ENCODE measurements at regions not wholly inside any gene's neighbourhood (a gene's known extent, or its start where the extent isn't known, plus 50 kb on each side); places are given as distances from the start of the nearest gene placed in this dataset.
A peak's percentile ranks its signal among the peaks of the same experiment; 100 is the strongest.

DNA sequence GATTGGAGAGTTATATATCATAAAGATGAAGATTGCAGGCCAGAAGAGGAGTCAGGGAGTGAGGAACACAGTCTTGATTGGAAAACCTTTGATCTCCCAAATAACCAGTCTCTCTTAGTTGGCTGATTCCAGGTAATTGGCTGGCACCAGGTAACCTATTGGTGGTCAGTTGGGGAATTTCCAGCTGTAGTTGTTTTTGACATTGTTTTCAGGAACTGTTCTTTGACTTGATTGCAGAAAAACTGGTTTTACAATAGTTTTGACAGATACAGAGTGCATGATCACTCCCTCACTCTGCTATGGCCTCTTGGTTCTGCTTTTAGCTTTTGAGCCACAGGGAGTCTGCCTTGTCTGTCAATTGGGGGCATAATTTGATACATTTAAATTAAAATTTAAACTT, 71.6 kb downstream of the ZNF641 start:
- Histone ChIP-seq H2AFZ (ENCODE audit: low read depth, low read length) (no peak overlapping the region), H3K4me3 (no peak overlapping the region), H3K79me2 (ENCODE audit: control insufficient read depth, insufficient read depth, low read length) (no peaks in the 10 kb centered on the region), H3K4me1 (replicated peaks in 1 of 2; ENCODE audit: control insufficient read depth in 2 of 2, insufficient read depth in 2 of 2, low read length in 2 of 2) (no peaks in the 10 kb centered on the region; a peak in 1 of 5 replicates), H3K27ac (ENCODE audit: extremely low read depth, low read depth, low read length) (no peak overlapping the region), H3K4me2 (ENCODE audit: insufficient read depth, low read length) (no peak overlapping the region), H3K9me3 (replicated peaks; ENCODE audit: control insufficient read depth, insufficient read depth, low read depth, low read length) (no peaks in the 10 kb centered on the region), H4K20me1 (replicated peaks; ENCODE audit: control insufficient read depth, insufficient read depth, low read length) (no peaks in the 10 kb centered on the region), H3K9ac (ENCODE audit: insufficient read depth in 1 of 2, low read depth in 2 of 2, low read length in 2 of 2) (no peak overlapping the region), H3K9me1 (ENCODE audit: control insufficient read depth, insufficient read depth, low read length) (no peaks in the 10 kb centered on the region), H3K27me3 (ENCODE audit: control insufficient read depth in 2 of 2, insufficient read depth in 2 of 2, low read length in 2 of 2) (no peaks in the 10 kb centered on the region), H3K36me3 (ENCODE audit: control insufficient read depth, insufficient read depth, low read length) (no peaks in the 10 kb centered on the region)
- POLR2A ChIA-PET: no interaction called here
- peak; percentile 25; the same call in 1 of the 2 replicates for TF ChIP-seq CEBPB (tag; IDR thresholded peaks at IDR 0.05)
- no peak for TF ChIP-seq TRIM24 (IDR thresholded peaks at IDR 0.05)
- TF ChIP-seq, protein P1, sequence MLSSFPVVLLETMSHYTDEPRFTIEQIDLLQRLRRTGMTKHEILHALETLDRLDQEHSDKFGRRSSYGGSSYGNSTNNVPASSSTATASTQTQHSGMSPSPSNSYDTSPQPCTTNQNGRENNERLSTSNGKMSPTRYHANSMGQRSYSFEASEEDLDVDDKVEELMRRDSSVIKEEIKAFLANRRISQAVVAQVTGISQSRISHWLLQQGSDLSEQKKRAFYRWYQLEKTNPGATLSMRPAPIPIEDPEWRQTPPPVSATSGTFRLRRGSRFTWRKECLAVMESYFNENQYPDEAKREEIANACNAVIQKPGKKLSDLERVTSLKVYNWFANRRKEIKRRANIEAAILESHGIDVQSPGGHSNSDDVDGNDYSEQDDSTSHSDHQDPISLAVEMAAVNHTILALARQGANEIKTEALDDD (IDR thresholded peaks at IDR 0.05): no peak
- TF ChIP-seq PURB (CRISPR knock-in tag; IDR thresholded peaks at IDR 0.05; ENCODE audit: low read depth): no peak
- TF ChIP-seq COPS2 (conservative IDR thresholded peaks at IDR 0.05): no peak
- no peak for TF ChIP-seq ZNF830 (CRISPR knock-in tag; IDR thresholded peaks at IDR 0.05)
- TF ChIP-seq NCOA1 (IDR thresholded peaks at IDR 0.05; ENCODE audit: low read depth): no peak
- DNase-seq (ENCODE audit: extremely low read depth in 1 of 4, low spot score in 3 of 4) (no peak), ATAC-seq (no peak), FAIRE-seq (no peak)
- in situ Hi-C loops (cut with MboI) (no loop called here), intact Hi-C loops (cut with micrococcal nuclease) (no loop called here)
- CTCF ChIA-PET (ENCODE audit: low intra/inter-chr PET ratio): no interaction called here
- no TSS peak for BruUV-seq (replicated peaks)

DNA sequence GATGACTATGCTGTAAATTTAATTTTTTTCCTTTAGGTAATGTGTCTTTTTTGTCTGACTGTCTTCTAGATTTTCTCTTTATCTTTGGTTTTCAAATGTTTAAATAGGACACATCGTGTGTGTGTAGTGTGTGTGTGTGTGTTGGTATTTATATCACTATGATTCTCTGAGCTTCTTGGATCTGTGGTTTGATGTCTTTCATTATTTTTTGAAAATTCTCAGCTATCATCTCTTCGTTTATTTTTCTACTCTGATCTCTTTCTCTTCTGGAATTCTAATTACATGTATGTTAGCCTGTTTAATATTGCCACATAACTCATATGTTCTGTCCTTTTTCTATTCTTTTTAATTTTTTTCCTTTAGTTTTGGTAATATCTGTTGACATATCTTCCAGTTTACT, 73.5 kb upstream of the OR10AD1 start:
- no TSS peak for BruUV-seq (replicated peaks)
- Histone ChIP-seq H3K27me3 (ENCODE audit: control insufficient read depth in 2 of 2, insufficient read depth in 2 of 2, low read length in 2 of 2) (no peaks in the 10 kb centered on the region), H3K4me2 (ENCODE audit: insufficient read depth, low read length) (no peak overlapping the region), H2AFZ (ENCODE audit: low read depth, low read length) (no peak overlapping the region), H3K4me1 (replicated peaks in 1 of 2; ENCODE audit: control insufficient read depth in 2 of 2, insufficient read depth in 2 of 2, low read length in 2 of 2) (no peaks in the 10 kb centered on the region; a peak in 1 of 5 replicates), H3K9me3 (replicated peaks; ENCODE audit: control insufficient read depth, insufficient read depth, low read depth, low read length) (no peaks in the 10 kb centered on the region), H4K20me1 (replicated peaks; ENCODE audit: control insufficient read depth, insufficient read depth, low read length) (no peaks in the 10 kb centered on the region), H3K4me3 (no peak overlapping the region), H3K36me3 (ENCODE audit: control insufficient read depth, insufficient read depth, low read length) (no peaks in the 10 kb centered on the region), H3K79me2 (ENCODE audit: control insufficient read depth, insufficient read depth, low read length) (no peaks in the 10 kb centered on the region), H3K9ac (ENCODE audit: insufficient read depth in 1 of 2, low read depth in 2 of 2, low read length in 2 of 2) (no peak overlapping the region), H3K27ac (ENCODE audit: extremely low read depth, low read depth, low read length) (no peak overlapping the region), H3K9me1 (ENCODE audit: control insufficient read depth, insufficient read depth, low read length) (no peaks in the 10 kb centered on the region)
- WGBS (ENCODE audit: insufficient coverage, low coverage, missing lambda C conversion rate): 3% methylated on average over 2 of the region's 2 CpGs
- CTCF ChIA-PET (ENCODE audit: low intra/inter-chr PET ratio): no interaction called here
- no peak for DNase-seq (ENCODE audit: extremely low read depth in 1 of 4, low spot score in 3 of 4)
- intact Hi-C loops (cut with micrococcal nuclease) (no loop called here), in situ Hi-C loops (cut with MboI) (no loop called here)
- ATAC-seq: no peak
- FAIRE-seq: no peak
- POLR2A ChIA-PET: no interaction called here
- TF ChIP-seq, protein P2, sequence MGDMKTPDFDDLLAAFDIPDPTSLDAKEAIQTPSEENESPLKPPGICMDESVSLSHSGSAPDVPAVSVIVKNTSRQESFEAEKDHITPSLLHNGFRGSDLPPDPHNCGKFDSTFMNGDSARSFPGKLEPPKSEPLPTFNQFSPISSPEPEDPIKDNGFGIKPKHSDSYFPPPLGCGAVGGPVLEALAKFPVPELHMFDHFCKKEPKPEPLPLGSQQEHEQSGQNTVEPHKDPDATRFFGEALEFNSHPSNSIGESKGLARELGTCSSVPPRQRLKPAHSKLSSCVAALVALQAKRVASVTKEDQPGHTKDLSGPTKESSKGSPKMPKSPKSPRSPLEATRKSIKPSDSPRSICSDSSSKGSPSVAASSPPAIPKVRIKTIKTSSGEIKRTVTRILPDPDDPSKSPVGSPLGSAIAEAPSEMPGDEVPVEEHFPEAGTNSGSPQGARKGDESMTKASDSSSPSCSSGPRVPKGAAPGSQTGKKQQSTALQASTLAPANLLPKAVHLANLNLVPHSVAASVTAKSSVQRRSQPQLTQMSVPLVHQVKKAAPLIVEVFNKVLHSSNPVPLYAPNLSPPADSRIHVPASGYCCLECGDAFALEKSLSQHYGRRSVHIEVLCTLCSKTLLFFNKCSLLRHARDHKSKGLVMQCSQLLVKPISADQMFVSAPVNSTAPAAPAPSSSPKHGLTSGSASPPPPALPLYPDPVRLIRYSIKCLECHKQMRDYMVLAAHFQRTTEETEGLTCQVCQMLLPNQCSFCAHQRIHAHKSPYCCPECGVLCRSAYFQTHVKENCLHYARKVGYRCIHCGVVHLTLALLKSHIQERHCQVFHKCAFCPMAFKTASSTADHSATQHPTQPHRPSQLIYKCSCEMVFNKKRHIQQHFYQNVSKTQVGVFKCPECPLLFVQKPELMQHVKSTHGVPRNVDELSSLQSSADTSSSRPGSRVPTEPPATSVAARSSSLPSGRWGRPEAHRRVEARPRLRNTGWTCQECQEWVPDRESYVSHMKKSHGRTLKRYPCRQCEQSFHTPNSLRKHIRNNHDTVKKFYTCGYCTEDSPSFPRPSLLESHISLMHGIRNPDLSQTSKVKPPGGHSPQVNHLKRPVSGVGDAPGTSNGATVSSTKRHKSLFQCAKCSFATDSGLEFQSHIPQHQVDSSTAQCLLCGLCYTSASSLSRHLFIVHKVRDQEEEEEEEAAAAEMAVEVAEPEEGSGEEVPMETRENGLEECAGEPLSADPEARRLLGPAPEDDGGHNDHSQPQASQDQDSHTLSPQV (IDR thresholded peaks at IDR 0.05): no peak
- TF ChIP-seq ZNF347 (CRISPR knock-in tag; IDR thresholded peaks at IDR 0.05; ENCODE audit: low read depth): no peak
- TF ChIP-seq CBX5 (IDR thresholded peaks at IDR 0.05; ENCODE audit: borderline replicate concordance, low read depth): no peak
- TF ChIP-seq, protein P3, sequence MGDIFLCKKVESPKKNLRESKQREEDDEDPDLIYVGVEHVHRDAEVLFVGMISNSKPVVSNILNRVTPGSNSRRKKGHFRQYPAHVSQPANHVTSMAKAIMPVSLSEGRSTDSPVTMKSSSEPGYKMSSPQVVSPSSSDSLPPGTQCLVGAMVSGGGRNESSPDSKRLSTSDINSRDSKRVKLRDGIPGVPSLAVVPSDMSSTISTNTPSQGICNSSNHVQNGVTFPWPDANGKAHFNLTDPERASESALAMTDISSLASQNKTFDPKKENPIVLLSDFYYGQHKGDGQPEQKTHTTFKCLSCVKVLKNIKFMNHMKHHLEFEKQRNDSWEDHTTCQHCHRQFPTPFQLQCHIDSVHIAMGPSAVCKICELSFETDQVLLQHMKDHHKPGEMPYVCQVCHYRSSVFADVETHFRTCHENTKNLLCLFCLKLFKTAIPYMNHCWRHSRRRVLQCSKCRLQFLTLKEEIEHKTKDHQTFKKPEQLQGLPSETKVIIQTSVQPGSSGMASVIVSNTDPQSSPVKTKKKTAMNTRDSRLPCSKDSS (IDR thresholded peaks at IDR 0.05; ENCODE audit: low read depth, partially characterized antibody): peak; percentile 33
- 0 out of 3 replicates have a peak, but pooled peaks of 1 of the 2 experiments have one; percentile 24 for TF ChIP-seq CBX3 (IDR thresholded peaks at IDR 0.05; ENCODE audit: borderline replicate concordance in 1 of 2, low read length in 2 of 2)
